Calu3 (cell line): ENCODE measurements at regions not wholly inside any gene's neighbourhood (a gene's known extent, or its start where the extent isn't known, plus 50 kb on each side); places are given as distances from the start of the nearest gene placed in this dataset.

ENCODE experiments used
- BruUV-seq: library from RNA; stranded (reverse); fragments of 400-500 nt; replicated peaks from 2 replicates; lab custom pipeline; 2021; lab: Mats Ljungman, UMichigan
- CTCF ChIA-PET: fragments of 300-600 bp; sonication (Branson Sonifier 250); formaldehyde crosslinking; loops from one replicate; lab custom pipeline; 2022; ENCODE audit warnings: antibody characterized with exemption; lab: Charles Lee
- DNase-seq: peaks from one replicate; pipeline ENCODE4 v3.0.0; 2022
- H3K27ac Mint-ChIP-seq: one replicate; pipeline ENCODE4 v1.8.0; 2022; ENCODE audit warnings: mixed read lengths; ENCODE audit not compliant: unreplicated experiment
- H3K27me3 Mint-ChIP-seq: one replicate; pipeline ENCODE4 v1.8.0; 2022; ENCODE audit warnings: mixed read lengths; ENCODE audit not compliant: unreplicated experiment
- H3K36me3 Mint-ChIP-seq: one replicate; pipeline ENCODE4 v1.8.0; 2022; ENCODE audit warnings: mild to moderate bottlenecking, moderate library complexity, mixed read lengths; ENCODE audit not compliant: insufficient read depth, unreplicated experiment
- H3K4me1 Mint-ChIP-seq: one replicate; pipeline ENCODE4 v1.8.0; 2022; ENCODE audit warnings: mild to moderate bottlenecking, low read depth, mixed read lengths; ENCODE audit not compliant: unreplicated experiment
- H3K4me3 Mint-ChIP-seq: one replicate; pipeline ENCODE4 v1.8.0; 2022; ENCODE audit warnings: mild to moderate bottlenecking, low read depth, moderate library complexity, mixed read lengths; ENCODE audit not compliant: unreplicated experiment
- H3K9me3 Mint-ChIP-seq: one replicate; pipeline ENCODE4 v1.8.0; 2022; ENCODE audit warnings: low read depth, mixed read lengths; ENCODE audit not compliant: unreplicated experiment
- intact Hi-C: fragments of 100-400 bp; cut with micrococcal nuclease; formaldehyde crosslinking; loops from one replicate; pipeline ENCODE4 v1.10.0; 2022; ENCODE audit not compliant: unreplicated experiment
- TF ChIP-seq, protein P1 (sequence below): fragments of 200-600 bp; IDR thresholded peaks from one replicate; pipeline ENCODE4 v1.8.0; 2022; ENCODE audit warnings: antibody characterized with exemption; ENCODE audit not compliant: unreplicated experiment

DNA sequence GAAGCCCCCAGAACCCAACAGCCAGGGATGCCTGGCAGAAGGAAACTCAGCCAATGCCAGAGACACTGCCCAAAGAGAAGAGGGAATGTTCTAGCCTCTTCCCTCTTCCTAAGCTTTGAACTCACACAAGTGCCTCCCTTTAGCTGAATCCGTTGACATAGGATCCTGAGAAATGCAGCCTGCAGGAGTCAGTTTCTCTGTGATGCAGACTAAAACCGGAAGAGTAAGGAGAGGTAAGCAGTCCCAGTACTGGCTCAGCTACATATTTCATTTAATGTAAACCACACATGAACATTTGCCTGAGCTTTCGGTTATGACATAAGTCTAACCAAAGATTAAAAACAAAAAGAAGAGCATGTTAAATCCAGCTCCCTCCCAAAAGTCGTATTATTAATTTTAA, 768.7 kb downstream of the TBL1XR1 start:
- intact Hi-C loops, result loop anchor here (10.0 kb wide), 1 partner anchor 824 kb away; no protein-coding TSS in a partner anchor
- no peak overlapping the region for H3K4me3 Mint-ChIP-seq

DNA sequence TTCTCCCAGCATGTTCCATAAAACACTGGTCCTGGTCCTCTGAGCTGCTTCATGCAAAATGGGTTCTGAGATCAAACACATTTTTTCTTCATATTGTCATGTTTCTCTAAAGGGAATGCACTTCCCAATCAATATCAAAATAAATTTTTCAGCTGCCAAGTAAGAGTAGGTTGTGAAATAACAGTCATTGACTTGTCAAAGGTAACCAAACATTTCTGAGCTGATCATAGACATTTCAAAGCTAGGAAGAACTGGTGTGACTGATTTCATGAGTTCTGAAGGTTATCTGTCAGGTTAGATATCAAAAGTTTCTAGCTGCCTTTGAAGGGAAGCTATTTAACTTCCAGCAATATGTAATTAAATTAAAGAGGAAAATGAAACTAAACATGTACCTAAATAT, 770.9 kb downstream of the TBL1XR1 start:
- Mint-ChIP-seq H3K9me3 (no peaks in the 10 kb centered on the region), H3K4me1 (peaks cover 10% of the 10 kb centered on the region), H3K36me3 (no peaks in the 10 kb centered on the region), H3K27me3 (no peaks in the 10 kb centered on the region), H3K4me3 (no peak overlapping the region), H3K27ac (no peak overlapping the region)
- CTCF ChIA-PET, result no interaction called here
- DNase-seq, result no peak
- intact Hi-C loops, result loop anchor here (10.0 kb wide), 1 partner anchor 822 kb away; no protein-coding TSS in a partner anchor
- TF ChIP-seq, protein P1, sequence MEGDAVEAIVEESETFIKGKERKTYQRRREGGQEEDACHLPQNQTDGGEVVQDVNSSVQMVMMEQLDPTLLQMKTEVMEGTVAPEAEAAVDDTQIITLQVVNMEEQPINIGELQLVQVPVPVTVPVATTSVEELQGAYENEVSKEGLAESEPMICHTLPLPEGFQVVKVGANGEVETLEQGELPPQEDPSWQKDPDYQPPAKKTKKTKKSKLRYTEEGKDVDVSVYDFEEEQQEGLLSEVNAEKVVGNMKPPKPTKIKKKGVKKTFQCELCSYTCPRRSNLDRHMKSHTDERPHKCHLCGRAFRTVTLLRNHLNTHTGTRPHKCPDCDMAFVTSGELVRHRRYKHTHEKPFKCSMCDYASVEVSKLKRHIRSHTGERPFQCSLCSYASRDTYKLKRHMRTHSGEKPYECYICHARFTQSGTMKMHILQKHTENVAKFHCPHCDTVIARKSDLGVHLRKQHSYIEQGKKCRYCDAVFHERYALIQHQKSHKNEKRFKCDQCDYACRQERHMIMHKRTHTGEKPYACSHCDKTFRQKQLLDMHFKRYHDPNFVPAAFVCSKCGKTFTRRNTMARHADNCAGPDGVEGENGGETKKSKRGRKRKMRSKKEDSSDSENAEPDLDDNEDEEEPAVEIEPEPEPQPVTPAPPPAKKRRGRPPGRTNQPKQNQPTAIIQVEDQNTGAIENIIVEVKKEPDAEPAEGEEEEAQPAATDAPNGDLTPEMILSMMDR, result no peak
- no TSS peak for BruUV-seq

More for the DNA sequence above, 768.7 kb downstream of the TBL1XR1 start:
- no peaks in the 10 kb centered on the region for H3K27me3 Mint-ChIP-seq
- CTCF ChIA-PET, result interaction anchor here (0.5 kb wide), 1 partner anchor 1006 kb away, joined by 3 read pairs; no protein-coding TSS in a partner anchor
- TF ChIP-seq, protein P1, result no peak
- no peaks in the 10 kb centered on the region for H3K36me3 Mint-ChIP-seq
- no peak for DNase-seq
- BruUV-seq, result no TSS peak
- H3K27ac Mint-ChIP-seq, result no peak overlapping the region
- H3K9me3 Mint-ChIP-seq, result no peaks in the 10 kb centered on the region
- peaks cover 10% of the 10 kb centered on the region for H3K4me1 Mint-ChIP-seq

DNA sequence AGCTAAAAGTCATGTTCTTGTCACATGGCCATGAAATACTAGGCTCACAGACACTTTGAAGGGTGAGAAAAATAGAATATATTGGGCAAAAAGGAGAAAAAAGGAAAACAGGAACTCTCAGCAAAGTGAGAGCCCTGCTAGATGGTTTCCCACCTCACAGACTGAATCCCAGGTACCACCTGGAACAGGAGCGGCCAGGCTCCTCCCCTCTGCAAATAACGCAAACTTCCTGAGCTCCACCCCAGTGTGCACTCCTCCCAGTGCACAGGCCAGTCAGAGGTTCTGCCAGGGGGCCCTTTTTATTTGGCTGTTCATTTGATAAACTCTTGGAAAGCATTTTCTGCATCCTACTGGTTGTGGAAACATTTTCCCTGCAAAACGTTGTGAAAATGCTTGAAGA, 780.4 kb downstream of the TBL1XR1 start:
- TF ChIP-seq, protein P1, result no peak

DNA sequence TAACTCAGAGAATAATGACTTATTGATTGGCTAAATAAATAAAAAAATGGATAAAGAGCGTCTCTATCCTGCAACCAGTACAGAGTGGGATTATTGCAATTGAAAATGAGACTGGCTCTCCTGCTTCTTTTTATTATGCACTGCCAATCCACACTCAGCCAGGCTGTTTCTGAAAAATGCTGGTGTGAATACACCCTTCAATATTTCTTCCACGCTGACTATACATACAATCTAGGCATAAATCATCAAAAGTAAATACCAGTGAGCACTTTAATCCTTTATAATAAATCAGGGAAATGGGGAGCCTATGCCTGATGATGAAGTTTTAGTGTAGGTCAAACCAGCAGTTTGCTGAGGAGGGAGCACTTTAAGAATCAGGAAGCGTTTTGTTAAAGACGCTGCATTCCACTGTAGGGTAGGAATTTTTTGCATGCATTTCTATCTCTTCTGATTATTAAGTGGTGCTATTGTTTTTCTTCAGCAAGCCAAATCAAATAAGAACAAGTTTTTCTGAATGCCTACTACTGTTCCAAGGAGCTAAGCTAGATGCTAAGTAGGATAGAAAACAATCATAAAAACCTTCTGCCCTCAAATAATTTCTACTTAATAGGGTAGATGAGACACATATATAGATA, 781.5 kb downstream of the TBL1XR1 start:
- Mint-ChIP-seq H3K36me3 (no peaks in the 10 kb centered on the region), H3K9me3 (no peaks in the 10 kb centered on the region), H3K4me1 (no peaks in the 10 kb centered on the region), H3K27me3 (no peaks in the 10 kb centered on the region), H3K27ac (no peak overlapping the region), H3K4me3 (no peak overlapping the region)
- no TSS peak for BruUV-seq
- no peak for DNase-seq
- TF ChIP-seq, protein P1, result no peak
- intact Hi-C loops, result no loop called here
- CTCF ChIA-PET, result interaction anchor here (0.6 to 0.8 kb wide), 2 partner anchors 14 to 67 kb away, joined by 3 to 4 read pairs; no protein-coding TSS in a partner anchor

More for the DNA sequence above, 780.4 kb downstream of the TBL1XR1 start:
- CTCF ChIA-PET, result interaction anchor here (0.6 to 0.7 kb wide), 3 partner anchors 9 to 1769 kb away, joined by 3 to 4 read pairs (median 3); no protein-coding TSS in a partner anchor
- no peak overlapping the region for H3K4me3 Mint-ChIP-seq
- H3K36me3 Mint-ChIP-seq, result no peaks in the 10 kb centered on the region
- no peaks in the 10 kb centered on the region for H3K27me3 Mint-ChIP-seq
- no TSS peak for BruUV-seq
- H3K4me1 Mint-ChIP-seq, result no peaks in the 10 kb centered on the region
- no peak overlapping the region for H3K27ac Mint-ChIP-seq
- H3K9me3 Mint-ChIP-seq, result no peaks in the 10 kb centered on the region
- intact Hi-C loops, result no loop called here
- DNase-seq, result no peak
